ENCODE measurements at regions not wholly inside any gene's neighbourhood (a gene's known extent, or its start where the extent isn't known, plus 50 kb on each side); places are given as distances from the start of the nearest gene placed in this dataset.

DNA sequence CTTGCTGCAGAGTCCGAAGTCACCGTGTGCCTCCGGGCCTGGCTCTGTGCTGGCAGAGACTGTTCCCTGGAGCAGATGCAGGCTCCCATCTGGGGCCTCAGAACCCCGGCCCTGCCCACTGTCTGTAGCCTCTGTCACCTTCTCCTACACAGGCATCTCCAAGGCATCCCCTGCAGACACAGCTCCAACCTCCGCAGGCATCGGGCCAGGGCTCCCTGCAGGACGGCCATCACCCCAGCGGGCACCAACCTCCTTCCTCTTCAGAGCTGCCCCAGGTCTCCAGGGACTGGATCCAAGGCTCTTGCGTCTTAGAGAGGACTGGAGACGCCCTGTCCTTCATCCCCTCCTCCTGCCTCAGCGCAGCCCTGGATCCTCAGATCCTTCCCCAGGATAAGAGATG is 69.9 kb upstream of the MYL10 start:
- no peaks in the 10 kb centered on the region for H3K23me2 ChIP-seq (ENCODE audit: low read depth, low read length)
- H3K4me1 ChIP-seq (replicated peaks in 1 of 4; ENCODE audit: control insufficient read depth in 3 of 4, insufficient read depth in 4 of 4, low read length in 3 of 4) = no peaks in the 10 kb centered on the region
- H2AFZ ChIP-seq (ENCODE audit: low read length) = no peak overlapping the region
- H3K27ac ChIP-seq (ENCODE audit: low read depth, low read length) = no peak overlapping the region
- no peaks in the 10 kb centered on the region for H4K20me1 ChIP-seq (replicated peaks in 1 of 2; ENCODE audit: control insufficient read depth in 1 of 2, insufficient read depth in 2 of 2, low read length in 2 of 2)
- POLR2A ChIA-PET (ENCODE audit: partially characterized antibody) = no interaction called here
- H3K18ac ChIP-seq (ENCODE audit: extremely low read depth, low read length) = no peak overlapping the region
- H2BK12ac ChIP-seq (ENCODE audit: low read depth, low read length) = no peak overlapping the region
- H3K23ac ChIP-seq (ENCODE audit: insufficient read length) = no peak overlapping the region
- H2BK20ac ChIP-seq (ENCODE audit: low read length) = 0 out of 2 replicates have a peak overlapping the region, but pooled peaks have one; percentile 61
- H3K9ac ChIP-seq (replicated peaks in 1 of 4; ENCODE audit: extremely low read depth in 1 of 4, low read depth in 3 of 4, low read length in 3 of 4) = no peak overlapping the region
- DNase-seq (ENCODE audit: low read depth in 1 of 2, low spot score in 2 of 2) (no peak), FAIRE-seq (no peak)
- no peak overlapping the region for H2AK5ac ChIP-seq (ENCODE audit: low read depth, low read length)
- H3K9me3 ChIP-seq (ENCODE audit: insufficient read depth in 2 of 2, low read depth in 1 of 2, low read length in 1 of 2) = no peaks in the 10 kb centered on the region
- no peak overlapping the region for H4K5ac ChIP-seq (ENCODE audit: insufficient read length, low read depth, low read length)
- no peaks in the 10 kb centered on the region for H3K79me2 ChIP-seq (ENCODE audit: control insufficient read depth in 1 of 2, insufficient read depth in 2 of 2, low read length in 2 of 2)
- no peak overlapping the region for H3K14ac ChIP-seq (ENCODE audit: insufficient read length)
- no peak overlapping the region for H3K4me2 ChIP-seq (ENCODE audit: insufficient read depth in 1 of 2, low read depth in 2 of 2, low read length in 2 of 2)
- H3K4ac ChIP-seq (replicated peaks; ENCODE audit: insufficient read length, low read depth, low read length) = no peak overlapping the region
- no peak overlapping the region for H2BK15ac ChIP-seq (ENCODE audit: low read length)
- H3K27me3 ChIP-seq (replicated peaks in 1 of 4; ENCODE audit: control insufficient read depth in 3 of 4, extremely low read depth in 1 of 4, insufficient read depth in 3 of 4, low read length in 3 of 4) = no peaks in the 10 kb centered on the region
- no peak overlapping the region for H4K8ac ChIP-seq (ENCODE audit: extremely low read depth, insufficient read depth, low read length)
- no peak overlapping the region for H4K91ac ChIP-seq (replicated peaks; ENCODE audit: insufficient read length, low read length)
- no peak overlapping the region for H2BK120ac ChIP-seq (replicated peaks; ENCODE audit: low read depth, low read length)
- TF ChIP-seq GABPA (IDR thresholded peaks at IDR 0.05; ENCODE audit: borderline replicate concordance, insufficient read depth, low read length) (no peak), CREB1 (IDR thresholded peaks at IDR 0.05) (no peak), BCL11A (IDR thresholded peaks at IDR 0.05; ENCODE audit: low read depth in 2 of 2, low read length in 2 of 2) (no peak)
- TF ChIP-seq, protein P1, sequence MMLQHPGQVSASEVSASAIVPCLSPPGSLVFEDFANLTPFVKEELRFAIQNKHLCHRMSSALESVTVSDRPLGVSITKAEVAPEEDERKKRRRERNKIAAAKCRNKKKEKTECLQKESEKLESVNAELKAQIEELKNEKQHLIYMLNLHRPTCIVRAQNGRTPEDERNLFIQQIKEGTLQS (IDR thresholded peaks at IDR 0.05; ENCODE audit: insufficient read depth, low read depth, low read length) = no peak
- H3K79me1 ChIP-seq (ENCODE audit: low read depth, low read length) = no peaks in the 10 kb centered on the region; the same call in 1 of the 2 replicates
- no peak overlapping the region; the same call in 1 of the 2 replicates for H2BK5ac ChIP-seq (ENCODE audit: low read depth, low read length)
- H3K56ac ChIP-seq (replicated peaks; ENCODE audit: insufficient read length, low read depth, low read length) = no peak overlapping the region
- CTCF ChIA-PET (ENCODE audit: partially characterized antibody) = interaction anchor here (1.0 to 1.2 kb wide), 2 partner anchors 13 to 92 kb away, joined by 3 to 4 read pairs; no protein-coding TSS in a partner anchor
- H3K36me3 ChIP-seq (ENCODE audit: control insufficient read depth in 2 of 4, insufficient read depth in 4 of 4, low read length in 3 of 4) = no peaks in the 10 kb centered on the region
- 88% methylated on average over 11 of the region's 11 CpGs; no CpG with 5 or more reads in 1 of the 2 experiments for WGBS, 2 experiments (ENCODE audit: extremely low coverage in 1 of 2, insufficient coverage in 1 of 2, insufficient read length in 1 of 2, insufficient replicate concordance in 2 of 2, low coverage in 1 of 2, low lambda C conversion rate in 2 of 2, missing lambda C conversion rate in 1 of 2)
- no peak overlapping the region for H3K4me3 ChIP-seq (ENCODE audit: extremely low read depth in 1 of 4, insufficient read depth in 2 of 4, low read depth in 3 of 4, low read length in 4 of 4)
